ENCODE measurements at regions not wholly inside any gene's neighbourhood (a gene's known extent, or its start where the extent isn't known, plus 50 kb on each side); places are given as distances from the start of the nearest gene placed in this dataset.
"Not testable (repeated sequence)": the region's sequence is repeated elsewhere in the genome, so short reads cannot be mapped to it uniquely, and the experiment has no call there.

DNA sequence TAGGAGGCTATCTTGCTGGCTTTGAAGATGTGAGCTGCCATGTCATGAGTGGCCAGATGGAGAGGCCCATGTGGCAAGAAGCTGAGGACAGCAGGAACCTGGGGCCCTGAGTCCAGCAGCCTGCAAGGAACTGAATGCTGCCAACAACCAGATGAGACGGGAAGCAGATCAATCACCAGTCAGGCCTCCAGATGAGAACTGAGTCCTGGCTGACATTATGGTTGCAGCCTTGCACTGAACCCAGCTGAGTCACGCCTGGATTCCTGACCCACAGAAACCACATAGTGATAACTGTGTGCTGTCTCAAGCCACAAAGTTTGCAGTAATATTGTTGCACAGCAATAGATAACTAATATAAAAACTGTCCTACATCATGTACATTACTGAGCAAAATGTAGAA lies 173.8 kb downstream of the OTOP1 start:
- not testable (repeated sequence) for H3K9ac ChIP-seq; H3K79me2 ChIP-seq (ENCODE audit: insufficient read depth, low read depth); H3K27ac ChIP-seq; H3K4me1 ChIP-seq (ENCODE audit: low read depth, poor library complexity, severe bottlenecking); H4K20me1 ChIP-seq (ENCODE audit: insufficient read depth); H3K27me3 ChIP-seq (ENCODE audit: insufficient read depth, low read depth); H3K4me3 ChIP-seq (IDR thresholded peaks at IDR 0.05; ENCODE audit: insufficient read depth, low read depth, low read length); H3K4me2 ChIP-seq; H2AFZ ChIP-seq (ENCODE audit: low read depth); H3K36me3 ChIP-seq (ENCODE audit: insufficient read depth)

DNA sequence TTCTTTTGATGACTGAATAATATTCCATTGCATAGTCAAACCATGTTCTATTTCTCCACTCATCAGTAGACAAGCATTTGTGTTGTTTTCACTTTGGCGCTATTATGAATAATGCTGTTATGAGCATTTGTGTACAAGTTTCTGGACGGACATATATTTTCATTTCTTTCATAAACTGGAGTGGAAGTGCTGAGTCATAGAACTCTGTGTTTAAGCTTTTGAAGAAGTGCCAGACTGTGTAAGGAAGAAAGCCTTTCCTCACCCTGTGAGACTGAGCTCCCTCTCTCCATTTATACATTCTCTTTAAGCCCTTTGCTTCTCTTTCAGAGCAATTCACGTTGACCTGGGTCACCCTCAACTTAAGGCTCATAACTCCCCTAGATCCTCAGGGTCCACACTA lies 169.5 kb downstream of the OTOP1 start:
- H3K4me3 ChIP-seq (IDR thresholded peaks at IDR 0.05; ENCODE audit: insufficient read depth, low read depth, low read length); H3K4me1 ChIP-seq (ENCODE audit: low read depth, poor library complexity, severe bottlenecking); H3K36me3 ChIP-seq (ENCODE audit: insufficient read depth); H4K20me1 ChIP-seq (ENCODE audit: insufficient read depth); H2AFZ ChIP-seq (ENCODE audit: low read depth); H3K9ac ChIP-seq; H3K27ac ChIP-seq; H3K79me2 ChIP-seq (ENCODE audit: insufficient read depth, low read depth); H3K27me3 ChIP-seq (ENCODE audit: insufficient read depth, low read depth); H3K4me2 ChIP-seq: not testable (repeated sequence)

DNA sequence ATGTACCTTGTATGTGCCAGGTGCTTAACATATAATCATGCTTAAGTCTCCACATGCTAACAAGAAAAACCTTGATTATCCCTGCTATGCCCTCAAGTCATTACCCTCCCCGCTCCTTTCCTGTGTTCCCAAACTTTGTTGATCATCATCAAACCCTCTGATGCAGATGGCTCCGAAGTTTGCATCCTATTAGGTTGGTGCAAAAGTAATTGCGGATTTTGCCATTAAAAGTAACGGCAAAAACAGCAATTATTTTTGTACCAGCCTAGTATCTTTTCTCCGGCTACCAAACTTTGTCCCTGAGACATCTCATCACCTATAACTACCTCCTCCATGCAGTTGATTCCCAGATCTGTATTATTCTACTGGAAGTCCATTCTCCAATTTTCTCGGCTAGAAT lies 142.6 kb downstream of the OTOP1 start:
- H3K4me2 ChIP-seq; H4K20me1 ChIP-seq (ENCODE audit: insufficient read depth): not testable (repeated sequence)

DNA sequence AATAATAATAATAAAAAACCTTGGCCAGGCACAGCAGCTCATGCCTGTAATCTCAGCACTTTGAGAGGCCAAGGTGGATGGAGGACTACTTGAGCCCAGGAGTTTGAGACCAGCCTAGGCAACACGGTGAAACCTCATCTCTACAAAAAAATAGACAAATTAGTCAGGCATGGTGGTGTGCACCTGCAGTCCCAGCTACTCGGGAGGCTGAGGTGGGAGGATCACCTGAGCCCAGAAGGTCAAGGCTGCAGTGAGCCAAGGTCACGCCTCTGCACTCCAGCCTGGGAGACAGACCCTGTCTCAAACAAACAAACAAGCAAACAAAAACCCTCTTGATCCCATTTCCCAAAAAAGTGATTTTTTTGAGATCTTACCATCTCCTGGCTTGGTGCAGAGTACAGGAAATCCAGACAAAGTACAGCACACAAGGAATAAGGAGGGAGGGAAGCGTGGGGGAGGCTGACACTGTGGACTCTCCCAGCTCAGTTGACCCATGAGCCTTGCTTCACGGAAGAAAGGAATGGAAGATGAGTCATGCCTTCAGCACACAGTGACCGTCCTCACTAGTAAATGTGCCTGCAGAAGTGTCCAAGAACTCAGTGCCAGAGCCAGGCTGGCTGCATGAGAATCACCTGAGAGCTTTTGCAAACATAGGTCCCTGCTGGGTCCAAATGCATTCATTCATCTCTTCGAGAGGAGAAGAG lies 136.9 kb downstream of the OTOP1 start:
- not testable (repeated sequence) for H3K4me1 ChIP-seq (ENCODE audit: low read depth, poor library complexity, severe bottlenecking); H3K4me2 ChIP-seq; H3K9ac ChIP-seq; H3K27me3 ChIP-seq (ENCODE audit: insufficient read depth, low read depth); H2AFZ ChIP-seq (ENCODE audit: low read depth); H4K20me1 ChIP-seq (ENCODE audit: insufficient read depth); H3K79me2 ChIP-seq (ENCODE audit: insufficient read depth, low read depth); H3K36me3 ChIP-seq (ENCODE audit: insufficient read depth); H3K27ac ChIP-seq; H3K4me3 ChIP-seq (IDR thresholded peaks at IDR 0.05; ENCODE audit: insufficient read depth, low read depth, low read length)

More for the DNA sequence above, 142.6 kb downstream of the OTOP1 start:
- H3K9ac ChIP-seq; H3K27me3 ChIP-seq (ENCODE audit: insufficient read depth, low read depth); H3K36me3 ChIP-seq (ENCODE audit: insufficient read depth); H3K4me1 ChIP-seq (ENCODE audit: low read depth, poor library complexity, severe bottlenecking); H3K79me2 ChIP-seq (ENCODE audit: insufficient read depth, low read depth); H3K27ac ChIP-seq; H2AFZ ChIP-seq (ENCODE audit: low read depth); H3K4me3 ChIP-seq (IDR thresholded peaks at IDR 0.05; ENCODE audit: insufficient read depth, low read depth, low read length): not testable (repeated sequence)

DNA sequence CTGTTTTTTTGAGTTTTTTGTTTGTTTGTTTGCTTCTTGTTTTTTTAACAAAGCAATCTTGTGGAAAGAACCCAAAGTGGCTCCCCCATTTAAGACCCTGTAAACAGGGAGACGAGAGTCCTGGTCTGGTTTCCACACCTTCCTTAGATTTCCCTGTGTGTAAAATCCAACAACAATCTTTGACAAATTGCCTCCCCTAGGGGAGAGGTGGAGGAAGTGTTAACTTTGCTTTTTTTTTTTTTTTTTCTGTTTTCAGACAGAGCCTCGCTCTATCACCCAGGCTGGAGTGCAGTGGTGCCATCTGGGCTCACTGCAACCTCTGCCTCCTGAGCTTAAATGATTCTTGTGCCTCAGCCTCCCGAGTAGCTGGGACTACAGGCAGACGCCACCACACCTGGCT lies 136.0 kb downstream of the OTOP1 start:
- not testable (repeated sequence) for H3K79me2 ChIP-seq (ENCODE audit: insufficient read depth, low read depth); H3K9ac ChIP-seq; H3K27ac ChIP-seq; H2AFZ ChIP-seq (ENCODE audit: low read depth); H4K20me1 ChIP-seq (ENCODE audit: insufficient read depth); H3K4me1 ChIP-seq (ENCODE audit: low read depth, poor library complexity, severe bottlenecking); H3K36me3 ChIP-seq (ENCODE audit: insufficient read depth); H3K27me3 ChIP-seq (ENCODE audit: insufficient read depth, low read depth); H3K4me3 ChIP-seq (IDR thresholded peaks at IDR 0.05; ENCODE audit: insufficient read depth, low read depth, low read length); H3K4me2 ChIP-seq

DNA sequence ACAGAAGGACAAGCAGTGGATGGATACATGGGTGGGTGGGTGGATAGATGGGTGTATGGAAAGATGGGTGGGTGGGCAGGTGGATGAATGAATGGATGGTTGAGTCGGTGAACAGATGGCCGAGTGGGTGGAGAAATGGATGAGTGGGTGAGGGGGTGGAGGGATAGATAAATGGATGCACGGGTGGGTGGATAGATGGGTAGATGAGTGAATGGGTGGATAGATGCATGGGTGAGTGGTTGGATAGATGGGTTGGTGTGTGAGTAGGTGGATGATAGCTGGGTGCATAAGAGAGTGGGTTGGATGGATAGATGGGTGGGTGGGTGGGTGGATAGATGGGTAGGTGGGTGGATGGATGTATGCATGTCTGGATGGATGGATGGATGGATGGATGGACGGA lies 134.6 kb downstream of the OTOP1 start:
- not testable (repeated sequence) for H2AFZ ChIP-seq (ENCODE audit: low read depth); H3K4me2 ChIP-seq; H3K79me2 ChIP-seq (ENCODE audit: insufficient read depth, low read depth); H3K4me3 ChIP-seq (IDR thresholded peaks at IDR 0.05; ENCODE audit: insufficient read depth, low read depth, low read length); H3K27me3 ChIP-seq (ENCODE audit: insufficient read depth, low read depth); H3K27ac ChIP-seq; H4K20me1 ChIP-seq (ENCODE audit: insufficient read depth); H3K4me1 ChIP-seq (ENCODE audit: low read depth, poor library complexity, severe bottlenecking); H3K36me3 ChIP-seq (ENCODE audit: insufficient read depth); H3K9ac ChIP-seq

DNA sequence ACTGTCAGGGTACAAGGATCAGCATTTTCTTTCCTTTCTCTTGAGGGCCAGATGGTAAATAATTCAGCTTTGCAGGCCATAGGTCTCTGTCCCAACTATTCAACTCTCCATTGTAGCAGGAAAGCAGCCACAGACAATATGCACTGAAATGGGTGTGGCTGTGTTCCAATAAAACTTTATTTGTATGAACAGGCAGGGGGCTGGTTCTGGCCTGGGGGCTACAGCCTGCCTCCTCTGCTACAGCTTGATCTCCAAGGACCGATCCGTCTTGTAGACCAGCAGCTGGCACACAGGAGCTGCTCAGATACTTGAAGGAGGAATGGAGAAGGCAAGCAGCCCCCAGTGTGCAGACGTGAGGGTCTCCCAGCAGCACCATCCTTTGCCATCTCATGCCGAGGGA lies 127.1 kb downstream of the OTOP1 start:
- H3K27me3 ChIP-seq (ENCODE audit: insufficient read depth, low read depth); H4K20me1 ChIP-seq (ENCODE audit: insufficient read depth); H3K4me2 ChIP-seq; H2AFZ ChIP-seq (ENCODE audit: low read depth); H3K4me3 ChIP-seq (IDR thresholded peaks at IDR 0.05; ENCODE audit: insufficient read depth, low read depth, low read length); H3K36me3 ChIP-seq (ENCODE audit: insufficient read depth); H3K9ac ChIP-seq; H3K4me1 ChIP-seq (ENCODE audit: low read depth, poor library complexity, severe bottlenecking); H3K79me2 ChIP-seq (ENCODE audit: insufficient read depth, low read depth); H3K27ac ChIP-seq: not testable (repeated sequence)

DNA sequence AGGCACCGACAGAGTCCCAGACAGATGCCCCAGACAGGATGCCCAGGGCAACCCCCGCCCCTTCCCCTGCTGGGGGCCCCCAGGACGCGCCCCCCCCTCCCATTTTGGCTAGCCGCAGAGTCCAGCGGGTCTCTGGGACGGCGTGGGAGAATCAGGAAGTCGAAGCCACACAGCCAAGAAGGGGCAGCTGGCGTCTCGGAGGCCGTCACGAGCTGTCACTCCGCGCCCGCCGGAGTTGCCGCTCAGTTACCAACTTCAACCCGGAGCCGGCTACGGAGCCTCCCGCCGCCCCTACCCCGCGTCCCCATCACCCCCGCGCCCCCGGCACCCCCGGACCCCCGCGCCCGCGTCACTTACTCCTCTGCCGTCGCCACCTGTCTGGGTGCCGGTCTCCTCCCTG lies 119.8 kb downstream of the OTOP1 start:
- H3K4me2 ChIP-seq; H3K36me3 ChIP-seq (ENCODE audit: insufficient read depth); H3K9ac ChIP-seq; H3K27ac ChIP-seq; H3K79me2 ChIP-seq (ENCODE audit: insufficient read depth, low read depth); H3K4me3 ChIP-seq (IDR thresholded peaks at IDR 0.05; ENCODE audit: insufficient read depth, low read depth, low read length); H3K27me3 ChIP-seq (ENCODE audit: insufficient read depth, low read depth); H2AFZ ChIP-seq (ENCODE audit: low read depth); H4K20me1 ChIP-seq (ENCODE audit: insufficient read depth); H3K4me1 ChIP-seq (ENCODE audit: low read depth, poor library complexity, severe bottlenecking): not testable (repeated sequence)

DNA sequence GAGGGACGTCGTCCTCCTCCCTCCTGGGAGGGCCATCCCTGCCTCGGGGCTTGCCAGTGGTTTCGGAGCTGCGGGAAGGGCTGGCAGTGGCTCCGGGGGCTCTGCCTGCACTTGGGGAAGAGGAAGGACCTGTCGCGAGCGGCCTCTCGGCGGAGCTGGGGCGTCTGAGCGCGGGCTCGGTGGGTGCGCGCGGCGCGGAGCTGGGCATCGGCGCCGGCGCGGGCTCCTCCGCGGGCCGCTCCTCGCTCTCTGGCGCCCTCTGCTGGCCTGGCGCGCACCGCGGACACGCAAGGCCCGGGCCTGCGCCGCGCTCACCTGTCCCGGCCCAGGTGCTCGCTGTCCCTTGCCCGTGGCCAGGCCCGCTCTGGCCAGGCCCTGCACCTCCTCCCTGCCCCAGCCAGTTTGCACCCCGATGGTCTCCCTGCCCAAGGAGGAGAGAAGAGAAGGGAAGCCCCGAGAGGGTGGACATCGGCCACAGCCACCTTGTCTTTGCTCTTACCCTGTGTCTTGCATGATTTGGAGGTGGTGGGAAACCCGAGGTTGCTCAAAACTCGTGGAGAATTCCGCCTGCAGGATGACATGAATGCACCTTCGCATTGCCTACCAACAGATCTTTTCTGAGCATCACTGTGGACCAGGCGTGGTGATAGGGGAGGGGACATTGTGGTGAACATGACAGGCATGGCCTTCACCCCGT lies 119.2 kb downstream of the OTOP1 start:
- H3K4me3 ChIP-seq (IDR thresholded peaks at IDR 0.05; ENCODE audit: insufficient read depth, low read depth, low read length); H3K4me2 ChIP-seq; H3K79me2 ChIP-seq (ENCODE audit: insufficient read depth, low read depth); H3K27me3 ChIP-seq (ENCODE audit: insufficient read depth, low read depth); H3K4me1 ChIP-seq (ENCODE audit: low read depth, poor library complexity, severe bottlenecking); H2AFZ ChIP-seq (ENCODE audit: low read depth); H3K36me3 ChIP-seq (ENCODE audit: insufficient read depth); H3K9ac ChIP-seq; H4K20me1 ChIP-seq (ENCODE audit: insufficient read depth); H3K27ac ChIP-seq: not testable (repeated sequence)

DNA sequence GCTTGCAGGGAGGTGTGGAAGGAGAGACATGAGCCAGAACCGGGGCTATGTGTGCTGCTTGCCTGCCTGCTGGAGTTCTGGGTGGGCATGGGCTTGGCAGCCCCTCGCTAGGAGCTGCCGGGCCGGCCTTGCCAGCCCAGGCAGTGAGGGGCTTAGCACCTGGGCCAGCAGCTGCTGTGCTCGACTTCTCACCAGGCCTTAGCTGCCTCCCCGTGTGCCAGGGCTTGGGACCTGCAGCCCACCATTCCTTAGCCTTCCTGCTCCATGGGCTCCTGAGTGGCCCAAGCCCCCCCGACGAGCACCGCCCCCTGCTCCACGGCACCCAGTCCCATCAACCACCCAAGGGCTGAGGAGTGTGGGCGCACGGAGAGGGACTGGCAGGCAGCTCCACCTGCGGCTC lies 111.3 kb downstream of the OTOP1 start:
- not testable (repeated sequence) for H4K20me1 ChIP-seq (ENCODE audit: insufficient read depth); H3K27me3 ChIP-seq (ENCODE audit: insufficient read depth, low read depth); H3K36me3 ChIP-seq (ENCODE audit: insufficient read depth); H3K27ac ChIP-seq; H3K9ac ChIP-seq; H3K4me2 ChIP-seq; H3K4me3 ChIP-seq (IDR thresholded peaks at IDR 0.05; ENCODE audit: insufficient read depth, low read depth, low read length); H2AFZ ChIP-seq (ENCODE audit: low read depth); H3K4me1 ChIP-seq (ENCODE audit: low read depth, poor library complexity, severe bottlenecking); H3K79me2 ChIP-seq (ENCODE audit: insufficient read depth, low read depth)

All from KMS-11 (cell line).